LNCAP (cell line): ENCODE measurements at regions not wholly inside any gene's neighbourhood (a gene's known extent, or its start where the extent isn't known, plus 50 kb on each side); places are given as distances from the start of the nearest gene placed in this dataset.

ENCODE experiments used
- TF ChIP-seq, protein P1 (sequence below): fragments of 450-650 bp; IDR thresholded peaks from 2 replicates; pipeline ENCODE4 v1.5.1; 2017; ENCODE audit warnings: mild to moderate bottlenecking

DNA sequence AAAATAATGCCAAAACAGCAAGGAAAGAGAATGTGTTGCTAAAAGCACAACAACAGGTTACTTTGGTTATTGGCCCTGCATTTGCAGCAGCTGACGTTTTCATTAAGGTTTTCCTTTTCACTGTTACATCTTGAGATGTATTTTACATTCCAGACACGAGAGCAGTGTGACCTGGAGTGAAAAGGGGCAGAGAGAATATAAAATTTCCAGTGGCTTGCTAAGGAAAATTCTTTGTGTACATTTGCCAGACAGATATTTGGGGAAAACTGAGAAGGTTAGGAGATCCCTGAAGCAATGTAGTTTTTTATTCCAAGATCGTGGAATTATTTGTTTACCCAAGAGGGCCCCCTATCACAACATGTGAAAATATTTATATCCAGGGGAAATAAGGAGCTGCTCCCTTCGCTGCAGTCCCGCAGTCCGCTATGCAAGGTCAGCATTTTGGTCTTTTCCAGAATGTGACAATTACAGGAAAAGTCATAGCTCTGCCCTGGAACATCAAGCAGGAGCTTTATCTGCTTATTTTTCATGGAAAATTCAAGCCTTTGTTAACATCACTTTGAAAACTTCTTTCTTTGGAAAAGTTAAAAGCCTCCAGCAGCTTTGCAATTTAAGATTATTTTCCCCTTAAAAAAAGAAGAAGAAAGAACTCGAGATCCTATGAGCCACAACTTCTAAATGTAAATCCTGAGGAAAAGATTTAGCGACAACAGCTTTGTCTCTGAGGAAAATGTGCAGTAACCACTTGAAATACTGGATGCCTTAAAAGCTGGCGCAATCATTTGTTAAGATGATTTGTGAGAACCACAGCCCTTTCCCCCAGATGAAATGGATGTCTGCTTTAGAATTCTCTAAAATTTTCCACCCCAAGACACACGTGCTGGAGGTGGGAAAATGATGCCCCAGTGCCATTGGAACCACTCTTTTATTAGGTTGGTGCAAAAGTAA lies 256.4 kb upstream of the TPM1 start:
- TF ChIP-seq, protein P1, sequence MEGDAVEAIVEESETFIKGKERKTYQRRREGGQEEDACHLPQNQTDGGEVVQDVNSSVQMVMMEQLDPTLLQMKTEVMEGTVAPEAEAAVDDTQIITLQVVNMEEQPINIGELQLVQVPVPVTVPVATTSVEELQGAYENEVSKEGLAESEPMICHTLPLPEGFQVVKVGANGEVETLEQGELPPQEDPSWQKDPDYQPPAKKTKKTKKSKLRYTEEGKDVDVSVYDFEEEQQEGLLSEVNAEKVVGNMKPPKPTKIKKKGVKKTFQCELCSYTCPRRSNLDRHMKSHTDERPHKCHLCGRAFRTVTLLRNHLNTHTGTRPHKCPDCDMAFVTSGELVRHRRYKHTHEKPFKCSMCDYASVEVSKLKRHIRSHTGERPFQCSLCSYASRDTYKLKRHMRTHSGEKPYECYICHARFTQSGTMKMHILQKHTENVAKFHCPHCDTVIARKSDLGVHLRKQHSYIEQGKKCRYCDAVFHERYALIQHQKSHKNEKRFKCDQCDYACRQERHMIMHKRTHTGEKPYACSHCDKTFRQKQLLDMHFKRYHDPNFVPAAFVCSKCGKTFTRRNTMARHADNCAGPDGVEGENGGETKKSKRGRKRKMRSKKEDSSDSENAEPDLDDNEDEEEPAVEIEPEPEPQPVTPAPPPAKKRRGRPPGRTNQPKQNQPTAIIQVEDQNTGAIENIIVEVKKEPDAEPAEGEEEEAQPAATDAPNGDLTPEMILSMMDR = no peak

DNA sequence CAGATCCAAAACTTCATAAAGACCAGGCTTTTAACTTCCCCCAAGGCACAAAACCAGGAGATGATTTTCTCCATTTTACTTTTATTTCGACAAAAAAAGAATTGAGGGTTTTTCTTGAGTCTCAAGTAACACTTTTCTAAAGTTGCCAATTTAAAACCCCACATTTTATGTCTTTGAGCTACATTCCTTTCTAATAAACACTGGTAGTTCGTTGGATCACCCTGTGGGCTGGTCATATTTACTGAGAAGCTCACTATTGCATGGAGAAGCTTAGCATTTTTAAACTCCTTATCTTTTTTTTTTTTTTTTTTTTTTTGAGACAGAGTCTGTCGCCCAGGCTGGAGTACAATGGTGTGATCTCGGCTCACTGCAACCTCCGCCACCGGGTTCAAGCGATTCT lies 255.1 kb upstream of the TPM1 start:
- TF ChIP-seq, protein P1 = no peak

DNA sequence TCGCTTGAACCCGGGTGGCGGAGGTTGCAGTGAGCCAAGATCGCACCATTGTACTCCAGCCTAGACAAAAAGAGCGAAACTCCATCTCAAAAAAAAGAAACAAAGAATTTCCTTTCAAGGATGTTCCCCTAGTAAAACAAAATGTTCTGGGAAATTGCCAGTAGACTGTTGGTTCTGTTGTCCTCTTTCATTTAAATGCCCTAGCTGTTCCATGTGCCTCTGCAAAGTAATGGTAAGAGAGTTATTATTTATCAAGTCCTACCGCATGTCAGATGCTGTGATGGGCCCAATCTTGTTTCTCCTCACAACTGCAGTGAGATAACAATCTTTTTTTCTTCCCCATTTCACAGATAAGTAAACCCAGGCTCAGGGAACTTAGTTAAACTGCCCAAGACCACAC lies 254.3 kb upstream of the TPM1 start:
- TF ChIP-seq, protein P1 = no peak

DNA sequence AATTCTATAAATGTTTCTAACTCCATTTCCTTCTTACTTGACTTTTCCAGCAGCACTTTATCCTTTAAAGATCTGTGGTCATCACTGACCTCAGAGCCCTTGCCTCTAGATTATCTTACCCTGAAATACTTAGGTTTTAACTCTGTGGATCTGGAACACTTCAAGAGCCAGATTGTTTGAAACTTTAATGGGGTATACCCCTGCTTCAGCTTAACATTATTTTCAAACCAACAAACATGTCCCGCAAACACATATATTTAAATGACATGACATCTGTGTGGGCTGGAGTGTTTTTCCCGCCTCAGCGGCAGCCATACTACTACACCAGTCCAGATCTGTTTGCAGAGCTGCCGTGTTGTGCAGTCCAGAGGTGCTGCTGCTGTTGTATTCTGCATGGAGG lies 252.0 kb upstream of the TPM1 start:
- TF ChIP-seq, protein P1 = no peak

DNA sequence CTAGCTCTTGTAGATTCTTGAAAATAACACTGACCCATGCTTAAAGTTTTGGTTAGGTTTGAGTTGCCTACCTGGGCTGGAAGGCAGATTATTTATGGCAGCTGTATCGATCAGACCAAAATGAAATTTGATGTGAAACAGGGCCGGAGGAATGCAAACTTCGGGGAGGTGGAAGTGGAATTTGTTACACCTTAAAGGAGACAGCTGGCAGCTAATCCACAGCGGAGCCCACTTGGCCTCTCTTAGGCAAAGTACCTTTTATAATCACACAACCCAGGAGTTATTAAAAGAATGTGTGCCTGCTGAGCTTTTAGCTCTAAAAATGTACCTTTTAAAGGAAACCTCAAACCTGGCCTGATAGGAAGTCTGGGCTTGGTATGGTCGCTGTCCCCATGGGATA lies 250.9 kb upstream of the TPM1 start:
- TF ChIP-seq, protein P1 = no peak

DNA sequence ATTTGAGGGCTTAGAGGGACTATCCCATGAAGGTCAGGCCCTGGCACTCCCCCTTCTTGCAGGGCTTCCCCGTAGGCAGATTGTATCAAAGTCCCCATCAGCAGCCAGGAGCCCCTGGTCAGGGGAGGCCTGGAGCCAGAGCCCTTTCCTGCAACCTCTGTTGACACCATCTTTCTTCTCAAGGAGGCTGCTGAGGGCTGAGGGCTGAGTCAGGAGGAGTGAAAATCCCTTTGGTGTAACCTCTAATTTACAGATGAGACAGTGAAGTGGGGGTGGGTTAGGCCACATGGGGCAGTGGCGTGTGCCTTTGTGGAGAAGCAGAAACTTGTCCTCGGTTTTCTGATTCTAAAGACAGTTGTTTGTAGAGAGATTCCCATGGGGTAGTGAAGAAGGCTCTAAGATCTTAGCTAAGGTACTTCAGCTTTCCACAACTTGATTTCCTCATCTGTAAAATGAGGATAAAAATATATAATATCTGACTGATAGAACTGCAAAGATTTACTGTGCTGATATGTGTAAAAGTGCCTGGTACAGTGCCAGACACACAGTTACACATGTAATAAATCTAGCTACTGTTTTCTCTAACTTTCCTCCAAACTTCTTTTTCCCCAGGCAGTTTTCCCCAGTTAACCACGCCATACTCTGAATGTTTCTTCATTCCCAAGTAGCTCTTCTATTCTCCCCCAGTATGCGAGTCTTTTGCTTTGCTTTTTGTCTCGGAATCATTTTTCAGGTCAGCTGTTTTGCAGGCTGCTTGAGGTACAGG lies 249.4 kb upstream of the TPM1 start:
- TF ChIP-seq, protein P1 = no peak

DNA sequence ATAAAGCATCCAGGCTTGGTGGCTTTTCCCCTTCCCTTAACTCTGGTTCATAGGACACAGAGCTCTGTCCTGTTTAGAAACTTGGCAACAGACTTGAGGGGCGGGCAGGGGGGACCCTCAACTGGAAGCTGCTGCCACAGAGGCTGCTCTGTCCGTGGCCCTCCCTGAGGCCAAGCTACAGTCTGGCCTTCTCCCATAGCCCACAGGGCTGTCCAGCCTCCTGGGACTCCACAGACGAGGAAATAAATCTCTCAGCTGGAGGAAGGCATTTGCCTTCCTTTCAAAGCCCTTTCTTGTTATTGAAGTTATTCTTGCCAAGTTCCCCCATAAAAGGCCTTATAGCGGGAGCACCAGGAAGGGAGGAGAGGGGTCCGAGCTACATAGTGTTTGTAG lies 248.8 kb upstream of the TPM1 start:
- TF ChIP-seq, protein P1 = no peak
